Spinal cord (tissue), 9 donors: ENCODE measurements at regions not wholly inside any gene's neighbourhood (a gene's known extent, or its start where the extent isn't known, plus 50 kb on each side); places are given as distances from the start of the nearest gene placed in this dataset.
A peak's percentile ranks its signal among the peaks of the same experiment; 100 is the strongest.

Source experiments
- DNase-seq, 6 donors: peaks; one replicate each; pipeline versions ENCODE4 v3.0.0 to v3.0.0-alpha.2; 2013 to 2015; ENCODE audit warnings: low spot score in 6 of 6, low read depth in 4 of 6
- H3K27ac ChIP-seq: one replicate; pipeline ENCODE4 v1.5.1; 2013; ENCODE audit warnings: low read depth, low read length, control low read depth
- H3K27me3 ChIP-seq: one replicate; pipeline ENCODE4 v1.6.1; 2013; ENCODE audit warnings: low read length; ENCODE audit not compliant: control insufficient read depth, insufficient read depth
- H3K36me3 ChIP-seq: one replicate; pipeline ENCODE4 v1.6.1; 2013; ENCODE audit warnings: low read length; ENCODE audit not compliant: control insufficient read depth, insufficient read depth
- H3K4me1 ChIP-seq: one replicate; pipeline ENCODE4 v1.6.1; 2013; ENCODE audit warnings: low read length; ENCODE audit not compliant: control insufficient read depth, insufficient read depth
- H3K4me3 ChIP-seq: one replicate; pipeline ENCODE4 v1.5.1; 2013; ENCODE audit warnings: low read depth, low read length, control low read depth
- H3K9me3 ChIP-seq: one replicate; pipeline ENCODE4 v1.6.1; 2013; ENCODE audit warnings: low read length; ENCODE audit not compliant: control insufficient read depth, insufficient read depth
- WGBS: methylation state at CpG from one replicate; pipeline ENCODE4 v1.1.5; 2013; ENCODE audit warnings: missing lambda C conversion rate; ENCODE audit not compliant: insufficient coverage; 5-methylcytosine and 5-hydroxymethylcytosine counted together
- donor health status: healthy.

DNA sequence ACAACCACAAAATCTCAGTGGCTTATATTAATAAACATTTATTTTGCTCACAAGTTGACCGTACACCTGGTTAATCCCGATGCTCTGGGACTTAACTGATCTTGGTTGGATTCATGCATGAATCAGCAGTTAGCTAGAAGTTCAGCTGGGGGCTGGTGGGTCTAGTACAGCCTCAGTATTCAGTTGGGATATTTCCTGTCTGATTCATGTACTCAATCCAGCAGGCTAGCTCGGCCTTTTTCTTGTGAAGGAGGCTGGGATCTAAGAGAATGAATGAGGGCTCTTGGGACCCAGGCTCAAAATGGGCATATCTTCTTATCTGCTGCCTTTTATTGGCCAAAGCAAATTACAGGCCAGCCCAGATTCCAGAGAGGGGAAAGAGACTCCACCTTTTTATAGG lies 178.8 kb downstream of the KCTD12 start:
- Histone ChIP-seq H3K27ac (no peak overlapping the region), H3K4me3 (no peak overlapping the region), H3K9me3 (no peaks in the 10 kb centered on the region), H3K4me1 (peaks cover 4% of the 10 kb centered on the region), H3K36me3 (no peaks in the 10 kb centered on the region), H3K27me3 (no peaks in the 10 kb centered on the region)
- 78% methylated on average over 1 of the region's 3 CpGs for WGBS
- DNase-seq, result no peak

DNA sequence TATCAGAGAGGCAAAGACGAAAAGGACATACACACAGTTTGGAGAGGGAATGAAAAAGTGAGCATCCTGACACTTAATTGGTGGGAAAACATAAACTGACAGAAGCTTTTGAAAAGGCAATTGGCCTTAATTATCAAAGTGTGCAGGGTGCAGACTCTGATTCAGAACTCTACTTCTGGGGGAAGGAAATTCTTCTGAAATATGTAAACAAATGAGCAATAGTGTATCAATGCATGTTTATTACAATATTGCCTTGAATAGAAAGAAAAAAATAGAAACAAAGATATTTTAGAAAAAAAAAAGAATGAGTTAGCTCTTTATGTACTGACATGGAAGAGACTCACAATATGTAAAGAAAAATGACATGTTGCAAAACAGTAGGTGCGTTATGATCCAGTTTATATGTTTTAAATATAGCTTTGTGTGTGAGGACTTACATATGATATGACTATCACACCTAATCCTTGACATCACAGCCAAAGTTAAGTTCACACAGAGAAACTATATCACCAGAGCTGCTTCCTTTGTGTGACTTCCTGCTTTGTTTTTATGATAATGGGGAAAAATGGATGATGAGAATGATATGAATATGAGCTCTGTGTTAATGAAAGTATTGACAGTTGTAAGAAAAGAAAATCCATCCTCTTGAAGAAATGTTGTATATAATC lies 182.4 kb downstream of the KCTD12 start:
- no peaks in the 10 kb centered on the region for H3K36me3 ChIP-seq
- H3K4me1 ChIP-seq, result peaks cover 4% of the 10 kb centered on the region
- no peak overlapping the region for H3K27ac ChIP-seq
- H3K9me3 ChIP-seq, result no peaks in the 10 kb centered on the region
- 83% methylated on average over 1 of the region's 2 CpGs for WGBS
- no peaks in the 10 kb centered on the region for H3K27me3 ChIP-seq
- no peak for DNase-seq
- no peak overlapping the region for H3K4me3 ChIP-seq

DNA sequence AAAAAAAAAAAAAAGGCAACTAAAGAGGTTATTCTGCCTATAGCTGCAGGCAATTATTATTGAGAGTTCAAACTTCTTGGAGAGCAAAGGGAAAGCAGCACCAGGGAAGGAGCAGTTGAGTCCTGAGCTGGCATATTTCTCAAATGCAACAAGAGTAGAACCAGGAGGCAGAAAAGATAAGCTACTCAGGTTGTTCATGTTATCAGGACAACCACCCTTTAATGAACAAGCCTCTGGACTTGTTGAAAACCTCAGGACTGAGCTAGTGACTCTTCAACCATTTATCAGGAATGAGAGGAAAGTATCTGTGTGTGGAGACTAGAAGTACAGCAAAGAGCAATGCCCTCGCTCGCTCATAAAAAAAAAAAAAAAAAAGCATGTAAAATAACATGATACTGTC lies 183.0 kb downstream of the KCTD12 start:
- Histone ChIP-seq H3K9me3 (no peaks in the 10 kb centered on the region), H3K27me3 (no peaks in the 10 kb centered on the region), H3K36me3 (no peaks in the 10 kb centered on the region), H3K4me3 (no peak overlapping the region), H3K4me1 (peaks cover 3% of the 10 kb centered on the region), H3K27ac (no peak overlapping the region)
- no peak for DNase-seq
- WGBS, result no CpG with 5 or more reads among the region's 2 CpGs

DNA sequence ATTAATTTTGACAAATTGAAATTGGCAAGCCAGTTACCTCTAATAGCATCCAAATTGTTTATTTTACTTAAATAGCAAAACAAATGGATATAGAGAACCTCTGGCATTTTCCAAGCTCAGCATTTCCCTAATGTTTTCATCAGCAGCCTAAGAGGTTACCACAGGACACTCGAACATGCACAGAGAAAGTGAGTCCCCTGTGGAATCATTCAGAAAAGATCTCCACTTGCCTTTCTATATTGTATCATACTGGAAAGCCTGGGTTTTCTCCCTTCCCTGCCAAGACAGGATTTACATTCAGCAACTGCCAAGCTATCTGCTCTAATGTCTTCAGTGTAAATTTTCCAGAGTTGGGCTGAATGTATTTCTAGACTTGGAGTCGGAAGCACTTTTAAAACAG lies 188.9 kb downstream of the KCTD12 start:
- H3K4me1 ChIP-seq, result no peaks in the 10 kb centered on the region
- no peaks in the 10 kb centered on the region for H3K27me3 ChIP-seq
- no CpG with 5 or more reads among the region's 2 CpGs for WGBS
- no peaks in the 10 kb centered on the region for H3K36me3 ChIP-seq
- H3K4me3 ChIP-seq, result no peak overlapping the region
- no peak for DNase-seq
- H3K9me3 ChIP-seq, result no peaks in the 10 kb centered on the region
- no peak overlapping the region for H3K27ac ChIP-seq

DNA sequence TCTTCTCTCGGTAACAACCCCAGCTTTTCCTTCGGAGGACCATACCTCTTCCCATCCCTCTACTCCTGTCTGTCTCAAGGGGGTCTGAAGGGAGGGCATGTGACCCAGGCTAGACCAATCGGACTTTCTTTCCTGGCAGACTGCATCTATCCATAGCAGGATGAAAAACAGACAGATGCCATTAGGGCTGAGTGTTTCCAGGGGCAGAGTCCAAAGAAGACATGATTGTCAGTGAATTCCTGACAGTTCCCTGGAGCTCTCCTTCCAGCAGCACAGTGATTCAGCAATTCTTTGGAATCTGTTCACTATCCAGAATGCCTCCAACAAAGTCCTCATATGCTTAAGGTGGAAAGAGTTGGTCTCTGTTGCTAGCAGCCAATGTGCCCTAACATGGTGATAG lies 189.8 kb downstream of the KCTD12 start:
- no peak overlapping the region for H3K27ac ChIP-seq
- no peak for DNase-seq
- H3K4me1 ChIP-seq, result no peaks in the 10 kb centered on the region
- no peak overlapping the region for H3K4me3 ChIP-seq
- no peaks in the 10 kb centered on the region for H3K9me3 ChIP-seq
- 91% methylated on average over 2 of the region's 3 CpGs for WGBS
- H3K36me3 ChIP-seq, result no peaks in the 10 kb centered on the region
- no peaks in the 10 kb centered on the region for H3K27me3 ChIP-seq

DNA sequence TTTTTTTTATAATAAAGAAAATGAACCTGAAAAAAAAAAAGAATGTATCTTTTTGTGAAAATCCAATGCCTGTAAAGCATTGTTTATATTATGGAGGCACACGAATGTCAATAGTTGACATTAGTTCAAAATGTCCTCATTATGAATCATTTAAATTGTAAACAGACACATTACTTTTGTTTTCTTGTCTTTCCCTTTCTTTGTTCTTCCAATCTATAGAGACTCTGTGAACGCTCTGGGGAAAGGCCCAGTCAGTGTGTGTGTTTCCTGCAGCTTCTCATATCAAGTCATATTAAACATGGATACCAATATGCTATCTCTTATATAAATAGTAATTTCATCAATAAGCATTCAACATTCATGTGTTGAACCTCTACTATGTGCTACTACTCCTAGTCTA lies 193.1 kb downstream of the KCTD12 start:
- Histone ChIP-seq H3K36me3 (no peaks in the 10 kb centered on the region), H3K27ac (no peak overlapping the region), H3K4me3 (no peak overlapping the region), H3K9me3 (no peaks in the 10 kb centered on the region), H3K4me1 (no peaks in the 10 kb centered on the region), H3K27me3 (no peaks in the 10 kb centered on the region)
- DNase-seq, result no peak
- no CpG with 5 or more reads among the region's 2 CpGs for WGBS

DNA sequence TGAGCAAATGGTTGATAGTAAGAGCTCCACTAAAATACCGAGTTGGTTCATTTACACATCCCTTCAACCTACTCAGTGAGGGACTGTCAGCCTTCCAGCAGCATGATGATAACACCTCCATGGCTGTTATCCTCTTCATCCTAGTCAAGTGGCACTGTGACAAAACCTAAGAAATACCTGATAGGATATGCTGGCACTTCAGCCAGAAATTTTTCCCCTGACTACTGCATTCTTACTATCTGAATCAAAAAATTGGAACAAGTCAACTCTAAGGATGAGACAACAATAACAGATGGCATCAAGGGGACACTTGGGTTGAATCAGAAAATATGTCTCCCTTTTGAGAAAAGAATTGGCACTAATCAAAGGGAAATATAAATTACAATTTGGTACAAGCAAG lies 193.9 kb downstream of the KCTD12 start:
- H3K9me3 ChIP-seq, result no peaks in the 10 kb centered on the region
- no peaks in the 10 kb centered on the region for H3K27me3 ChIP-seq
- WGBS, result no CpG with 5 or more reads among the region's 1 CpG
- peak in 1 of 6 donors; percentile 36 for DNase-seq
- H3K4me1 ChIP-seq, result no peaks in the 10 kb centered on the region
- H3K36me3 ChIP-seq, result no peaks in the 10 kb centered on the region
- no peak overlapping the region for H3K27ac ChIP-seq
- no peak overlapping the region for H3K4me3 ChIP-seq

DNA sequence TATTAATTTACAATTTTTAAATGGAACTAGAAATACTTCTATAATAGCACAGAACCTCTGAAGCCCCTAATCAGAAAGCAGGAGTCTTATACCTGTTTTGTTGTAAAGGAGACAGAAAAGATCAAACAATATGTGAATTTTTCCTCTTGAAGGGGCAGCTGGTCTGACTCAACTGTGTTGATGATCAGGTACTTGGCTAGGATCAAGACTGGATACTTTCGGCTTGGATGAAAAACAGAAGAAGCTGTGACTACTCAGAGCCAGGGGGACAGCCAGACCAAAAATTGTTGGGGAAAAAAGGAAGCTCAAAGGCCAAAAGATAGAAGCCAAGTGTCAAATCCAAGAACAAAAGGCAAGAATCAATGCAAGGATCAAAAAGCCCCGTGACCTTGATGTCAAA lies 195.6 kb downstream of the KCTD12 start:
- H3K4me1 ChIP-seq, result no peaks in the 10 kb centered on the region
- H3K27me3 ChIP-seq, result no peaks in the 10 kb centered on the region
- H3K27ac ChIP-seq, result no peak overlapping the region
- WGBS, result 94% methylated on average over 2 of the region's 2 CpGs
- no peaks in the 10 kb centered on the region for H3K36me3 ChIP-seq
- H3K9me3 ChIP-seq, result no peaks in the 10 kb centered on the region
- H3K4me3 ChIP-seq, result no peak overlapping the region
- no peak for DNase-seq

DNA sequence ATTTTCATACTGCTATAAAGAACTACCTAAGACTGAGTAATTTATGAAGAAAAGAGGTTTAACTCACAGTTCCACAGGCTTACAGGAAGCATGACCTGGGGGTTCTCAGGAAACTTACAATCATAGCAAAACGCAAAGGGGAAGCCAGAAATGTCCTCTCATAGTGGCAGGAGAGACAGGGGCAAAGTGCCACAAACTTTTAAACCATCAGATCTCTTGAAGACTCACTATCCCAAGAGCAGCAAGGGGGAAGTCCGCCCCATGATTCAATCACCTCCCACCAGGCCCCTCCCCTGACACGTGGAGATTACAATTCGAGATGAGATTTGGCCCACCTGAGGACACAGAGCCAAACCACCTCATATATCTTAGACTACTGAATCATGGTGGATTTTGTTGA lies 198.7 kb downstream of the KCTD12 start:
- Histone ChIP-seq H3K4me1 (no peaks in the 10 kb centered on the region), H3K4me3 (no peak overlapping the region), H3K9me3 (no peaks in the 10 kb centered on the region), H3K36me3 (no peaks in the 10 kb centered on the region), H3K27ac (no peak overlapping the region), H3K27me3 (no peaks in the 10 kb centered on the region)
- no peak for DNase-seq
- WGBS, result 86% methylated on average over 1 of the region's 4 CpGs

DNA sequence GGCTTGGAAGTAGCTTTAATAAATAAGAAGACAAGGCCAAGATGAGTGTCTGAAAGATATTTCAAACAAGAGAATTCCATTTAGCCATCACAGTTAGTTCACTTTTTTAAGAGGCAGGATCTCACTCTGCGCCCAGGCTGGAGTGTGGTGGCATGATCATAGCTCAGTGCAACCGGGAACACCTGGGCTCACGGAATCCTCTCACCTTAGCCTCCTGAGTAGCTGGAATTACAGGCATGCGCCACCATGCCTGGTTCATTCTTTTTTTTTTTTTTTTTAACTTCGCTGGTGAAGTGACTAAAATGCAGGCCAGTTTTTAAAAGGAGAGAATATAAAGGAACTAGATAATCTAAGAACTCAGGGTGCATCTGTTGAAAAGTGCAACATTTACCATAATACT lies 200.3 kb downstream of the KCTD12 start:
- DNase-seq, result no peak
- H3K36me3 ChIP-seq, result no peaks in the 10 kb centered on the region
- no CpG with 5 or more reads among the region's 5 CpGs for WGBS

More for the DNA sequence above, 200.3 kb downstream of the KCTD12 start:
- H3K27me3 ChIP-seq, result no peaks in the 10 kb centered on the region
- no peaks in the 10 kb centered on the region for H3K4me1 ChIP-seq
- H3K4me3 ChIP-seq, result no peak overlapping the region
- no peaks in the 10 kb centered on the region for H3K9me3 ChIP-seq
- no peak overlapping the region for H3K27ac ChIP-seq
